ENCODE measurements at regions not wholly inside any gene's neighbourhood (a gene's known extent, or its start where the extent isn't known, plus 50 kb on each side); places are given as distances from the start of the nearest gene placed in this dataset.

DNA sequence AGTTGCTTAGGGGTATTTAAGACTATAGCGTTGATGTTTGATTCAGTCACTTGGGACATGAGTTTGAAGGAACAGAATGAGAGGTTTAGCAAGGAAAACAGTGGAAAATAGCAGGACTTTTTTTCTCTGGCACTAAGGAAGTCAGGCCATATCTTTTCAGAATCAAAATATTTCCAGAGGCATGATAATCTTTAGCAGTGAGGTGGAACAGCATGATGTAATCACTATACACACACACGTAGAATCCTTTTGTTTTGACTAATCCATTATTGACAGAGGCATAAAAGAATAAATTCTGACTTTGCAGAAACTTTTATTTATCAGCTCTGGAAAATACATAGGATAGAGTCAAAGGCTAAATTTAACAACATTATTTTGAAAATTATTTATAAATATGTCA, 174.1 kb downstream of the ZPLD1 start:
- TF ChIP-seq GATA3 (IDR thresholded peaks at IDR 0.05; ENCODE audit: low read depth, low read length) (no peak), GATA2 (IDR thresholded peaks at IDR 0.05; ENCODE audit: low read depth, low read length) (no peak)
